HUDEP-2 (cell line): ENCODE measurements at regions not wholly inside any gene's neighbourhood (a gene's known extent, or its start where the extent isn't known, plus 50 kb on each side); places are given as distances from the start of the nearest gene placed in this dataset.
"Not testable (repeated sequence)": the region's sequence is repeated elsewhere in the genome, so short reads cannot be mapped to it uniquely, and the experiment has no call there.

Source experiments
- DNase-seq, 76 experiments: peaks; one replicate each; lab custom pipeline; 2025; ENCODE audit not compliant: unreplicated experiment in 76 of 76; lab: John Stamatoyannopoulos, UW

- no peak for DNase-seq
These were observed 1030.3 kb downstream of the TDRD15 start for GRCh38 chr2:22153931-22154613.

GRCh38 chr2:22156661-22157060 lies 1032.9 kb downstream of the TDRD15 start:
- not testable (repeated sequence) for DNase-seq

- no peak for DNase-seq
These were observed 1043.5 kb downstream of the TDRD15 start for GRCh38 chr2:22167256-22167655.

- no peak for DNase-seq
These were observed 1051.2 kb downstream of the TDRD15 start for GRCh38 chr2:22175003-22175402.

- no peak for DNase-seq
These were observed 1061.5 kb downstream of the TDRD15 start for GRCh38 chr2:22185251-22185650.

- DNase-seq = not testable (repeated sequence)
These were observed 1062.6 kb downstream of the TDRD15 start for GRCh38 chr2:22186261-22186828.

GRCh38 chr2:22189893-22190480 lies 1066.2 kb downstream of the TDRD15 start:
- no peak for DNase-seq

- DNase-seq = no peak
These were observed 1070.5 kb downstream of the TDRD15 start for GRCh38 chr2:22194218-22194617.

GRCh38 chr2:22196806-22197205 lies 1073.0 kb downstream of the TDRD15 start:
- DNase-seq = no peak

- DNase-seq = no peak
These were observed 1074.9 kb downstream of the TDRD15 start for GRCh38 chr2:22198381-22199283.

GRCh38 chr2:22199994-22200393 lies 1076.2 kb downstream of the TDRD15 start:
- DNase-seq = no peak

- no peak for DNase-seq
These were observed 1085.8 kb downstream of the TDRD15 start for GRCh38 chr2:22209545-22209944.

- DNase-seq = no peak
These were observed 1089.5 kb downstream of the TDRD15 start for GRCh38 chr2:22213237-22213636.

- DNase-seq = no peak
These were observed 1091.7 kb downstream of the TDRD15 start for GRCh38 chr2:22215517-22215916.

GRCh38 chr2:22217881-22218280 lies 1094.1 kb downstream of the TDRD15 start:
- no peak for DNase-seq

- DNase-seq = no peak
These were observed 1097.2 kb downstream of the TDRD15 start for GRCh38 chr2:22221006-22221405.

GRCh38 chr2:22238967-22239366 lies 1115.2 kb downstream of the TDRD15 start:
- no peak for DNase-seq

- no peak for DNase-seq
These were observed 1123.7 kb downstream of the TDRD15 start for GRCh38 chr2:22247466-22247865.

GRCh38 chr2:22248851-22249250 lies 1125.1 kb downstream of the TDRD15 start:
- no peak for DNase-seq

GRCh38 chr2:22253171-22253570 lies 1129.4 kb downstream of the TDRD15 start:
- no peak for DNase-seq

GRCh38 chr2:22261165-22261564 lies 1123.8 kb upstream of the KLHL29 start:
- no peak for DNase-seq
